IPS-20b (cell line): ENCODE measurements at regions not wholly inside any gene's neighbourhood (a gene's known extent, or its start where the extent isn't known, plus 50 kb on each side); places are given as distances from the start of the nearest gene placed in this dataset.

Experiments used
- H3K27ac ChIP-seq: one replicate; pipeline ENCODE4 v1.5.1; 2013; ENCODE audit warnings: low read length
- H3K27me3 ChIP-seq: 2 replicates; pipeline ENCODE4 v1.6.1; 2013; ENCODE audit warnings: mild to moderate bottlenecking, low read length, inconsistent platforms; ENCODE audit not compliant: insufficient read depth
- H3K36me3 ChIP-seq: 2 replicates; pipeline ENCODE4 v1.6.1; 2013; ENCODE audit warnings: low read depth, mild to moderate bottlenecking, inconsistent platforms, low read length, moderate library complexity; ENCODE audit not compliant: insufficient read depth
- H3K4me1 ChIP-seq: 2 replicates; pipeline ENCODE4 v1.6.1; 2013; ENCODE audit warnings: mild to moderate bottlenecking, control low read depth, inconsistent platforms, low read length, moderate library complexity; ENCODE audit not compliant: insufficient read depth
- H3K4me3 ChIP-seq: 2 replicates; pipeline ENCODE4 v1.5.1; 2013; ENCODE audit warnings: mild to moderate bottlenecking, low read length, inconsistent platforms
- H3K9ac ChIP-seq: 2 replicates; pipeline ENCODE4 v1.6.1; 2013; ENCODE audit warnings: low read depth, mild to moderate bottlenecking, inconsistent platforms, low read length, moderate library complexity
- H3K9me3 ChIP-seq: 2 replicates; pipeline ENCODE4 v1.6.1; 2013; ENCODE audit warnings: mild to moderate bottlenecking, low read depth, low read length, inconsistent platforms; ENCODE audit not compliant: insufficient read depth

DNA sequence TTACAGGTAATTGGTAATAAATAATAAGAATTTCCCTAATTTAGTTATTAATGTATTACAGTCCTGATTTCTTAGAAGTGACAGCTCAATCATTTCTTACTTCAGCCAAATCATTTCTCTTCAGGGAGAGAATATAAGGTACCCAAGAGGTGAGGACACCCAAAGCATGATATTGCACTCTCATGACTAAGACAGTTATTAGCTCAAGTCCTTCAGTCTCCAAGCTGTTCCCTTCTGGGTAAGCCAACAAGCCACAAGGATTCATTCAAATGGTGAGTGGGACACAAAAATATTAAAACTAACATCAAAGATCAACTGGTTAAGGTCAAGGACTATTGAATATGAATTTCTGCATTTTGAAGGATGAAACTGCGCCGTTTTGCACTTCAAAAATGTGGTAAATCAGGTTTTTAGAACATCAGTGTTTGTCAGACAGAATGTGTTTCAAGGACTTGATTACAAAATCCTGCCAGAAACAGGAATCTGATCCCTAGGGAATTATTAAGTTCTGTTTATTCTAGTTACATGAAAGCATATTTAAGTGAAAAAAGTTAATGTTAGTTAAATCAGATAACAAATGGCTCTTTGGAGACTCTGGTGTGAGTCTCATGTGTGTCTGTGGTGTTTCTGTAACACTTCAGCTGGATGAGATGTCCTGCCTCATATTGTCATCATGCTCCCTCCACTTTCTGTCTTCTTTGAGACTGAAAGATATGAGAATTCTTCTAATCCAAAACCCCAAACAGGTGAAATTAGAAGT lies 101.7 kb upstream of the COL8A1 start:
- Histone ChIP-seq H3K4me3 (no peak overlapping the region), H3K9ac (no peak overlapping the region), H3K36me3 (no peaks in the 10 kb centered on the region), H3K27ac (no peak overlapping the region), H3K27me3 (no peaks in the 10 kb centered on the region), H3K9me3 (no peaks in the 10 kb centered on the region), H3K4me1 (peaks cover 6% of the 10 kb centered on the region; the same call in 1 of the 2 replicates)

DNA sequence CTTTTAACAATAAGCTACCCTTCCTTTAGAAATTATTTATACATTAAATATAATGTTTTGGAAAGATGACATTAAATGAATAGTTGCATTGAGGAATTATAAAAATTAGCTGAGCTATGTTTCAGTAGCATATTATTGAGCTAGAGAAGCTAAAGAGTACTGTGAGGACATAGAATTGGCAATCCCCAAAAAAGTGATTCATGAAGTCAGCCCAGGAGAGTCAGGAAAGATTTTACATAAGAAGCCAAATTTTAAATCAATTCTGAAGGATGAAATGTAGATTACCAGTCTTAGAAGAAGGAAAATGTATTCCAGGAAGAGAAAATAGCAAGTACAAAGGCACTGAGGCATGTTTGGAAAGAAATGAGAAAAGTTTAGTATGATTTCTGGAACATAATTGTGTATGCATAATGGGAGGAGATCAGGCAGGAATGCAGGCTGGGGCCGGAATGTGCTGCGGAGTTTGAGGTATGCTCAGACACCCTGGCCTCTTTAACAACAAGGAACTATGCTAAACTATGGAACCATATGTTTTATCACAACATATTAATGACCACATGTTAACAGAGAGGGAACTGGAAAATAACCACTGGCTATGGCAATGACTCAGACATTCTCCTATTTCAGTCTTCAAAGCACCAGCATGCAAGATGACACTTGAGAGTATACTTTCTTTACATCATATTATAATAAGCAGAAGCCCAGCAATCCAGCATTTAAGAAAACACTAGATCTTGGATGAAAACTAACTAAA lies 103.3 kb upstream of the COL8A1 start:
- H3K9me3 ChIP-seq, result no peaks in the 10 kb centered on the region
- no peaks in the 10 kb centered on the region for H3K36me3 ChIP-seq
- no peak overlapping the region for H3K27ac ChIP-seq
- H3K4me3 ChIP-seq, result no peak overlapping the region
- peaks cover 7% of the 10 kb centered on the region for H3K4me1 ChIP-seq
- H3K9ac ChIP-seq, result no peak overlapping the region
- H3K27me3 ChIP-seq, result no peaks in the 10 kb centered on the region

DNA sequence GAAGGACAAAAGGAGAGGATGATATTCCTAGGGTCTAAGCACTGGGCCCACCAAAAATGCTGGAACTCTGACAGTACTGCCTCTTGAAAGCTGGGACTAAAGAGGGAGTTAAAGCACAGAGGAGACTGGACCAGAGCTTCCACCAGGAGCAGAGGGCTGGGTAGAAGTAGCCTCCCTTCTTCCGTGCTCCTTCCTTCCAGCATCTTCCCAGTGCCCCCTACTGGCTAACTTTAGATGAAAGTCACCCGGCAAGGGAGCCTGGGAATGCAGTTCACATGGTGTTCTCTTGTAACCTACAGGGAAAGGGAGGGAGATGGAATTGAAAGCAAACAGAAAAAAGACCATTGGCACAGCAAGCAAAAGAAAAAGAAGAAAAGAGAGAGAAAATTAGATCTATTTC lies 106.1 kb upstream of the COL8A1 start:
- Histone ChIP-seq H3K27ac (no peak overlapping the region), H3K9ac (no peak overlapping the region), H3K4me1 (peaks cover 16% of the 10 kb centered on the region), H3K36me3 (no peaks in the 10 kb centered on the region), H3K9me3 (no peaks in the 10 kb centered on the region), H3K4me3 (no peak overlapping the region), H3K27me3 (no peaks in the 10 kb centered on the region)

DNA sequence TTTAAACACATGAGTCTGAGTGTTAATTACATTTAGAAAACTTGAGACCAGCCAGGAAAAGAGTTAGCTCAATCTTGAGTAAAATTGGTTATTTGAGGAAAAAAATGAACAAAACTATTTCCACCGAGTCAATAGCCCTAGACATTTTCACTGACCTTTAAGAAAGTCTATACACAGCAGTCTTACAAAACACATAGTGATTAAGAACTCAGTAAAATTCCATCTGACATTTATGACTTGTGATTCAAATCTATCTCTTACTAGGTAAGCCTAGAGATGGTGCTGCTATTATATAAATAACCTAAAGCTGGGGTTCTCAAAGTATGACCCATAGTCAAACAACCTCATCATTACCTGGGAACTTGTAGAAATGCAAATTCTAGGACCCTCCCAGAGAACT lies 109.1 kb upstream of the COL8A1 start:
- Histone ChIP-seq H3K9ac (no peak overlapping the region), H3K27me3 (no peaks in the 10 kb centered on the region), H3K4me3 (no peak overlapping the region), H3K4me1 (peaks cover 20% of the 10 kb centered on the region), H3K9me3 (no peaks in the 10 kb centered on the region), H3K36me3 (no peaks in the 10 kb centered on the region), H3K27ac (no peak overlapping the region)

DNA sequence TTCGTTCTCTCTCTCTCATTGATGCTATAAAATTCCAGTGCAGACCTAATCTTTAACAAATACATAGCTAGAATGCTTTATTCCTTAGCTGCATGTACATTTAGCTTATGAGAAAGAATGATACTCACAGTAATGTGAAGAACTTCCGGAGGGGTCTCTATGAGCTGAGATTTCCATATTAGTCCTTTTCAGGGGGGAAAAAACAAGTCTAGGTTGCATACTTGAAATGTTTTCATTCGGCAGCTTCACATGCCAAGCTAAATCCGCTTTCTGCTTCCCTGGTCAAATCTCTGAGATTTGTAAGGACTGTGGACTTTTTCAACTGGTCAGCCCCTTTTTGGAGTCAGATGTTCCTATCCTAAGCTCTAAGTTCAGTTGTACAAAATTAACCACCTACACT lies 111.5 kb upstream of the COL8A1 start:
- no peaks in the 10 kb centered on the region for H3K36me3 ChIP-seq
- H3K9ac ChIP-seq, result no peak overlapping the region
- H3K4me3 ChIP-seq, result no peak overlapping the region
- H3K27me3 ChIP-seq, result no peaks in the 10 kb centered on the region
- H3K4me1 ChIP-seq, result peaks cover 20% of the 10 kb centered on the region
- H3K27ac ChIP-seq, result no peak overlapping the region
- no peaks in the 10 kb centered on the region for H3K9me3 ChIP-seq

DNA sequence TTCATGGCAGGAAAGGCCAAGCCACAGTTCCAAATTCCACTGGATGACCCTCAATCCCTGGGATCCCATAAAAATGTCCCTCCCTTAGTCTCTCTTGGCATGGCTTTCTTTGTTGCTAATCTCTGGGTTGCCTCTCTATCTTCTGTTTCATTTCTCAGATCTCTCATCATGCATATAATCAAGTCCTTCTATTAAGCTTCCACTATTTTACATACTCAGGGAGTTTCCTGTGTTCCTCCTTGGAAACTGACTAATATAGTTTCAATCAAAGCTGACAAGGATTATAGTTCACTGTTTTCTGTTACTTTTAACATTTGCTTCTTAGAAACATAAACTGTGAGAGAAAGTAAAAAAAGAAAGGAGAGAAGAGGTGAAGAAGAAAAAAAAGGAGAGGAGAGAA lies 113.8 kb upstream of the COL8A1 start:
- Histone ChIP-seq H3K27me3 (no peaks in the 10 kb centered on the region), H3K36me3 (no peaks in the 10 kb centered on the region), H3K4me3 (no peak overlapping the region), H3K9me3 (no peaks in the 10 kb centered on the region), H3K27ac (no peak overlapping the region), H3K9ac (no peak overlapping the region), H3K4me1 (peaks cover 14% of the 10 kb centered on the region)

DNA sequence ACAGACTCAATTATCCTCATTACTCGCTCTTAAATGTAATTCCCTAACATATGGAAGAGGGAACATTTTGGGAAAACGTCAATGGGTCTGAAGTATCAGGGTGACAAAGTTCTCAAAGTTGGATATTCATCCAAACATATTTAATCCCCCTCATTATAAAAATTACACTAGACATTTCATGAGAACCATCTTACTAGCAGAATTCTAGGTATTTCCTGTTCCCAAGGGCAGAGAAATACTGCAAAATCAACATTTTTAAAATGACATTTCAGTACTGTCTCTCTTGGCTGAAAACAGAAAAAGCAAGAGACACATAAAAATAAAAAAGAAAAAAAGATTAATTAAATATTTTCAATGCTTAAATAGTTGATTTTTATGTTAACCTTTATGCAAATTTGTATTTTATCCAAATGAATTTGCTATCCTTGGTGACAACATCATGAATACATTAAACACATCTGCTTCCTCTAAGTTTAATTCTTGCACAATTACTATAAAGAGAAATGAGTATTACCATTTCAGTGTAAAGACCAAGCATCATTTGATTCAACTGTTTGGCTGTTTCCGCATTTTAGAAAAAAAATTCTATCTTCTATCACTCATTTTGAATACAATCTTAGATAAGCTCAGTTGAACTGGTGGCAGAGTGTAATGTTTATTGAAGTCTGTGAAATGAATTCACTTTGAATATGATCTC lies 114.8 kb upstream of the COL8A1 start:
- H3K4me3 ChIP-seq, result no peak overlapping the region
- no peaks in the 10 kb centered on the region for H3K27me3 ChIP-seq
- no peaks in the 10 kb centered on the region for H3K9me3 ChIP-seq
- no peaks in the 10 kb centered on the region for H3K36me3 ChIP-seq
- no peak overlapping the region for H3K9ac ChIP-seq
- H3K4me1 ChIP-seq, result peaks cover 12% of the 10 kb centered on the region
- no peak overlapping the region for H3K27ac ChIP-seq

DNA sequence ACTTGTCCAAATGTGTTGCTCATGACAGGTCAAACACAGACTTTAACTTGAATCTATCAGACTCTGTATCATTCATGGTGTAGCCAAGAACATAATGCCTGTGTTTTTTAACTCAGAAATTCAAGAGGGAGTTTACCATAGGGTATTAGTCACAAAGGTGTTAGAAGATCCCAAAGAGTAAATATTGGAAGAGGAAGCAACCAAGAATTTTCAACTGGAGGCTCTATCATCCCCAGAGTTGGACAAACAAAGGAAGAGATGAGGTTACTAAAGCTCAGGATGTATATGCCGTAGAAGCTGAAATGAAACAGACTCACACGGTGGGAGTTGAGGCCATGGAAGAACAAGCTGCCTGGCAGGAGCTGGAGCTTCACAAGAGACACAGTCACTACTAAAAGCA lies 116.2 kb upstream of the COL8A1 start:
- no peaks in the 10 kb centered on the region for H3K36me3 ChIP-seq
- peaks cover 6% of the 10 kb centered on the region for H3K4me1 ChIP-seq
- no peak overlapping the region for H3K4me3 ChIP-seq
- H3K9me3 ChIP-seq, result no peaks in the 10 kb centered on the region
- no peaks in the 10 kb centered on the region for H3K27me3 ChIP-seq
- no peak overlapping the region for H3K27ac ChIP-seq
- no peak overlapping the region for H3K9ac ChIP-seq

DNA sequence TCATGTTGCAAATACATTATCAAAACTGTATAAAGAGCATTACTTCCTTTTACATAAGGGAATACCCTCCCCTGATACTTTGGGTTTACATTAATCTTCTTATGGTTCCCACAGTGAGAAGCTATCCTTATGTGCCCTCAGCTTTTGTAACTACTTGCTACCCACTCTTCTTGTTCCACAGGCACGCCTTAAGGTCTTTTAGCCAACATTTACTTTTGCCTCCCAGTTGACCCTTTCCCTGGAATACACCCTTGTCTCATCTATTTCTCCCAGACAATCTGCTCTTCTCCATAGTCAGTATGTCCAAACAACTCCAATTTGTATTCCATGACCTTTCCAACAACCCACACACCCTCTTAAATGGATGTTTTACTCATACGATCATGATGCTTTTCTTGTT lies 116.8 kb upstream of the COL8A1 start:
- no peak overlapping the region for H3K4me3 ChIP-seq
- H3K4me1 ChIP-seq, result no peaks in the 10 kb centered on the region; the same call in none of the 2 replicates
- no peak overlapping the region for H3K27ac ChIP-seq
- no peaks in the 10 kb centered on the region for H3K36me3 ChIP-seq
- no peak overlapping the region for H3K9ac ChIP-seq
- no peaks in the 10 kb centered on the region for H3K27me3 ChIP-seq
- H3K9me3 ChIP-seq, result no peaks in the 10 kb centered on the region

DNA sequence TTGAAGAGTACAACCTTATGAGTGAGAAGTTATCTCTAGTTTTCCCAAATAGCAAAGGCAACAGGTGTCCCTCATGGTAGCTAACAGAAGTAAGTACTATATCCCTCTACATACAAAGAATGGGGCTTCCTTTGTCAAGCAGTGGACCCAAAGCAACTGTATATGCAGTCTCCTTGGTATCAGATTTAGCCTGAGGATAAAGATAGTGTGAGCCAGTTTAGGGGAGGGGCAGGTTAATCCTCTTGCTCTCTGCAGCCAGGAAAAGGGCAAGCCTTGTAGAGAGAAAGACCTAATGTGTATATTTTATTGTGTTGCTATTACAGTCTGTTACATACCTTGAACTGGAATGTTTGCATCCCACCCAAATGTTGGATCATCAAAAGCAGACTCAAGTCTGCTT lies 117.9 kb upstream of the COL8A1 start:
- Histone ChIP-seq H3K4me1 (no peaks in the 10 kb centered on the region), H3K27ac (no peak overlapping the region), H3K36me3 (no peaks in the 10 kb centered on the region), H3K4me3 (no peak overlapping the region), H3K27me3 (no peaks in the 10 kb centered on the region), H3K9me3 (no peaks in the 10 kb centered on the region), H3K9ac (no peak overlapping the region)

DNA sequence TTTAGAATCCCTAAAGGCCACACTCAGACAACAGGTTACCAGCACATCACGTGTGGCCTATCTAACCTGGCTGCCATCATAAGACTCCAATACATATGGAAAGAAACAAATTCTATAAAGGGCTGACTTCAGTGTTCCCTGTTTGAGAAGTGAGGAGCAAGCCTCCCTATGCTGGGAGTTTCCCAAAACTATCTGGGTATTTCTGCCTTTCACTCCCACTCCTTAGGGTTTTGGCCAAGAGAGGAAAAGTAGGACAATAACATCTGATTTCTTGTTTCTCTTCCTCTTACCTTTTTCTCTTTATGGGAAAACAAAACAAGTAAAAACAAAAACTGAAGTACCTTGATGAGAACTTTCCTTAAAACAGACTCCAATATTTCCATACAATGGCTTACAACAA lies 121.5 kb upstream of the COL8A1 start:
- Histone ChIP-seq H3K36me3 (no peaks in the 10 kb centered on the region), H3K9ac (no peak overlapping the region), H3K9me3 (no peaks in the 10 kb centered on the region), H3K27ac (no peak overlapping the region), H3K4me3 (no peak overlapping the region), H3K27me3 (no peaks in the 10 kb centered on the region), H3K4me1 (no peaks in the 10 kb centered on the region)

DNA sequence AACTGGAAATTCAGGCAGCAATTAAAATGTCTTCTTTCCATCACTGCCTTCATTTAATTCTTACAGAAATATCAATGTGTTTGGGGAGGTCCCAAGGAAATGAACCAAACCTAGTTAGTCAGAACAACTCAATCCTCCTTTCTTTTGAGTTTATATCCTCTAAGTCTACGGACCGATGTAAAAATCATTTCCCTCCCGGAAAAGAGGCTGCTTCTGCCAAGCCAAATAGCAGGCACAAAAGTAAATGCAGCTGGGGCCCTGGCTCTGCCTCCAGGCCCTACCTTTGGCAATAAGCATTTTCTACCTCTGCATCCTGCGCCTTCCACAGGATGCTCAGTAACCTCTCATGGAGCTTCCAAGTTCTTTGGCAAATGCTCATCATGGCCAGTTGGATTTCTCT lies 122.5 kb upstream of the COL8A1 start:
- H3K27me3 ChIP-seq, result no peaks in the 10 kb centered on the region
- no peaks in the 10 kb centered on the region for H3K36me3 ChIP-seq
- no peaks in the 10 kb centered on the region for H3K9me3 ChIP-seq
- H3K4me3 ChIP-seq, result no peak overlapping the region
- H3K27ac ChIP-seq, result no peak overlapping the region
- no peak overlapping the region for H3K9ac ChIP-seq
- H3K4me1 ChIP-seq, result no peaks in the 10 kb centered on the region
